GM12878 (cell line): ENCODE measurements at regions not wholly inside any gene's neighbourhood (a gene's known extent, or its start where the extent isn't known, plus 50 kb on each side); places are given as distances from the start of the nearest gene placed in this dataset.

ENCODE experiments used
- ATAC-seq: fragments of 200-7000 bp; cut with Tn5 transposase; 3 replicates; pipeline ENCODE4 v1.9.1; 2020; ENCODE audit warnings: mild to moderate bottlenecking, moderate library complexity
- BruUV-seq: library from RNA; stranded (reverse); fragments of 400-500 nt; replicated peaks from 2 replicates; lab custom pipeline; 2021; lab: Mats Ljungman, UMichigan
- CTCF ChIA-PET: fragments of 300-600 bp; sonication (Branson Sonifier 250); formaldehyde crosslinking; extraction: SDS; loops from one replicate; lab custom pipeline; 2021; ENCODE audit warnings: inconsistent platforms; lab: Yijun Ruan, JAX
- POLR2A ChIA-PET: fragments of 350-600 bp; formaldehyde crosslinking; extraction: SDS; loops from one replicate; lab custom pipeline; 2021; ENCODE audit warnings: inconsistent platforms; lab: Charles Lee
- RAD21 ChIA-PET: fragments of 300-600 bp; sonication (Branson Sonifier 250); formaldehyde crosslinking; loops from one replicate; lab custom pipeline; 2023; ENCODE audit warnings: antibody characterized with exemption; ENCODE audit not compliant: unreplicated experiment; lab: Charles Lee
- SMC1A ChIA-PET: fragments of 300-600 bp; sonication (Branson Sonifier 250); formaldehyde crosslinking; loops from one replicate; lab custom pipeline; 2023; ENCODE audit not compliant: unreplicated experiment, uncharacterized antibody; lab: Charles Lee
- DNase-seq: peaks from one replicate; pipeline ENCODE4 v3.0.0-alpha.2; 2011; ENCODE audit warnings: low read depth, low spot score
- FAIRE-seq: peaks from 3 replicates; lab custom pipeline; 2011; peaks lifted over from hg19 to GRCh38; lab: Jason Lieb, UNC
- H2AFZ ChIP-seq: 2 replicates; pipeline ENCODE4 v1.6.0; 2011; ENCODE audit warnings: low read depth, low read length, control low read depth; ENCODE audit not compliant: control insufficient read depth
- H3K27ac ChIP-seq: 2 replicates; pipeline ENCODE4 v1.5.1; 2011; ENCODE audit warnings: control low read depth; ENCODE audit not compliant: control insufficient read depth, insufficient read depth
- H3K27me3 ChIP-seq, 2 experiments: replicated peaks in 1 of 2; 2 replicates each; pipeline versions ENCODE4 v1.6.0 to v1.6.1; 2011; ENCODE audit warnings: low read length in 1 of 2; ENCODE audit not compliant: control insufficient read depth in 2 of 2, insufficient read depth in 2 of 2
- H3K36me3 ChIP-seq, 2 experiments: 2 replicates each; pipeline ENCODE4 v1.5.1; 2011; ENCODE audit warnings: low read length in 1 of 2; ENCODE audit not compliant: control insufficient read depth in 2 of 2, insufficient read depth in 2 of 2
- H3K4me1 ChIP-seq: 2 replicates; pipeline ENCODE4 v1.6.1; 2011; ENCODE audit warnings: mild to moderate bottlenecking, low read length, moderate library complexity, mixed read lengths; ENCODE audit not compliant: control insufficient read depth, insufficient read depth
- H3K4me2 ChIP-seq: 2 replicates; pipeline ENCODE4 v1.6.0; 2011; ENCODE audit warnings: control low read depth; ENCODE audit not compliant: control insufficient read depth, insufficient read depth
- H3K4me3 ChIP-seq: fragments of 200-600 bp; sonication (generic); 2 replicates; pipeline ENCODE4 v1.5.1; 2016
- H3K79me2 ChIP-seq: 2 replicates; pipeline ENCODE4 v1.6.0; 2011; ENCODE audit warnings: low read length; ENCODE audit not compliant: control insufficient read depth, insufficient read depth
- H3K9ac ChIP-seq: 2 replicates; pipeline ENCODE4 v1.8.0; 2011; ENCODE audit warnings: low read length, control low read depth, mixed read lengths; ENCODE audit not compliant: control insufficient read depth, insufficient read depth
- H3K9me3 ChIP-seq: replicated peaks from 3 replicates; pipeline ENCODE4 v1.5.1; 2011; ENCODE audit warnings: mild to moderate bottlenecking, low read length; ENCODE audit not compliant: control insufficient read depth, insufficient read depth
- H4K20me1 ChIP-seq: 2 replicates; pipeline ENCODE4 v1.6.0; 2011; ENCODE audit not compliant: control insufficient read depth, insufficient read depth
- CREB1 ChIP-seq: IDR thresholded peaks from 2 replicates; pipeline ENCODE4 v1.6.1; 2012; ENCODE audit warnings: low read depth, mild to moderate bottlenecking, inconsistent platforms
- IKZF2 ChIP-seq, 2 experiments: fragments of 450-650 bp; IDR thresholded peaks; 2 replicates each; pipeline ENCODE4 v1.6.1; 2017; ENCODE audit warnings: mild to moderate bottlenecking in 2 of 2, moderate library complexity in 2 of 2
- KAT2A ChIP-seq: conservative IDR thresholded peaks from 2 replicates; pipeline ENCODE4 v1.6.1; 2011; ENCODE audit warnings: low read depth, low read length; ENCODE audit not compliant: control insufficient read depth
- NFYB ChIP-seq: IDR thresholded peaks from 2 replicates; pipeline ENCODE4 v1.6.1; 2011; ENCODE audit warnings: low read depth, mild to moderate bottlenecking, low read length, improper control_type of control experiment, moderate library complexity; ENCODE audit not compliant: insufficient read depth
- NR2F1 ChIP-seq: fragments of 450-650 bp; conservative IDR thresholded peaks from 2 replicates; pipeline ENCODE4 v1.6.1; 2017; ENCODE audit warnings: mild to moderate bottlenecking
- PML ChIP-seq: IDR thresholded peaks from 2 replicates; pipeline ENCODE4 v1.6.1; 2012; ENCODE audit warnings: low read length, inconsistent platforms
- POLR2AphosphoS2 ChIP-seq: IDR thresholded peaks from 2 replicates; pipeline ENCODE4 v1.6.1; 2011; ENCODE audit warnings: low read depth, mild to moderate bottlenecking, low read length, improper control_type of control experiment, moderate library complexity
- SIN3A ChIP-seq: IDR thresholded peaks from 2 replicates; pipeline ENCODE4 v1.6.1; 2012; ENCODE audit warnings: low read depth, low read length, improper control_type of control experiment
- SREBF1 ChIP-seq: IDR thresholded peaks from 2 replicates; pipeline ENCODE4 v1.6.1; 2012; ENCODE audit warnings: mild to moderate bottlenecking, low read length
- TCF12 ChIP-seq: IDR thresholded peaks from 2 replicates; pipeline ENCODE4 v1.6.1; 2011; ENCODE audit warnings: low read depth, mild to moderate bottlenecking, low read length
- WGBS: methylation state at CpG from one replicate; pipeline ENCODE4 v1.1.6; 2016; ENCODE audit warnings: low lambda C conversion rate; ENCODE audit not compliant: insufficient replicate concordance, insufficient coverage; ENCODE audit errors: missing lambda C conversion rate; 5-methylcytosine and 5-hydroxymethylcytosine counted together
- in situ Hi-C: fragments of 300-500 bp; cut with MboI; formaldehyde crosslinking; loops from 9 replicates; pipeline ENCODE4 v1.14.3; 2018; ENCODE audit warnings: mixed read lengths
- intact Hi-C: fragments of 100-400 bp; cut with micrococcal nuclease; formaldehyde crosslinking; loops from one replicate; pipeline ENCODE4 v1.14.2; 2022; ENCODE audit not compliant: unreplicated experiment
- TF ChIP-seq, protein P1 (sequence below): fragments of 450-650 bp; formaldehyde crosslinking; IDR thresholded peaks from 2 replicates; pipeline ENCODE4 v1.4.0; 2022; ENCODE audit warnings: mild to moderate bottlenecking, moderate library complexity
- TF ChIP-seq, protein P2 (sequence below): fragments of 450-650 bp; IDR thresholded peaks from 2 replicates; pipeline ENCODE4 v1.6.1; 2016; ENCODE audit warnings: mild to moderate bottlenecking
- TF ChIP-seq, protein P3 (sequence below): fragments of 450-650 bp; IDR thresholded peaks from 2 replicates; pipeline ENCODE4 v1.6.1; 2018; ENCODE audit warnings: borderline replicate concordance, mild to moderate bottlenecking; ENCODE audit not compliant: partially characterized antibody
- TF ChIP-seq, protein P4 (sequence below), 3 experiments: IDR thresholded peaks in 2 of 3; conservative IDR thresholded peaks in 1 of 3; 2 replicates each; pipeline ENCODE4 v1.5.1; 2011; ENCODE audit warnings: low read depth in 3 of 3, low read length in 3 of 3, mild to moderate bottlenecking in 3 of 3, control low read depth in 2 of 3, moderate library complexity in 2 of 3, inconsistent platforms in 1 of 3, mixed read lengths in 1 of 3; ENCODE audit not compliant: control insufficient read depth in 2 of 3, insufficient read depth in 1 of 3; ENCODE audit errors: extremely low read depth in 1 of 3

DNA sequence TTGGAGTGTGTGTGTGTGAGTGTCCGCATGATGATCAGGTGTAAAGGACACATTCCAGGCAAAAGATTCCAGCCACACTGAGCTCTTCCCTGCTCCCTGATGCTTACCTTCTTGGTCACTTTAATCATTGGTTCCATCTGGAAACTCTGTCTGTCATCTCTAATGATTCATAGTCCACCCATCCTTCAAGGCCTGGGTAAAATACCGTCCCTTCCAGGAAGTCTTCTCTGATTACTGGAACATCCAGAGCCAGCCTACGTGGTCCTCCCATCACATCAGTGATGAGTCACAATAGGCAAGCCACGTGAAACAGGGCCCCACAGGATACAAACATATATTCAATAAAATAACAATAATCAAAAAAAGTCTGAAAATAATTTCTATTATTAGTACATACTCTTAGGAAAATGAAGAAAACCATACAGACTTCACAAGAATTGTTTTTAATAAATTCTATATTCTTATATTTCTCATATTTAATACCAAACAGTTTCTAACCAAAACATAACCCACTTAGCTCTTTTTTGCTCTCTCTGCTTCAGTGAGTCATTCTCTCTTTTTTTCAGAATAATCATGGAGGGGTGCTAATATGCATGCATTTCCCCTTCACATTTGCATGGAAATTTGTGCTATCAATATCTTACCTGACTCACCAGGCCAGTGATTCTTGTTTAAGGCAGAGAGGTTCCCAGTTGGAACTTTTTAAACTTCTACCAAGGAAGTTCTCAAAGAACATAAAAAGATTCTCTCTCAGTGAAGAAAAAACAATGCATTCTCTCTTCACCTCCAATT lies 263.2 kb downstream of the TOX3 start (continued):
- TF ChIP-seq, protein P1, sequence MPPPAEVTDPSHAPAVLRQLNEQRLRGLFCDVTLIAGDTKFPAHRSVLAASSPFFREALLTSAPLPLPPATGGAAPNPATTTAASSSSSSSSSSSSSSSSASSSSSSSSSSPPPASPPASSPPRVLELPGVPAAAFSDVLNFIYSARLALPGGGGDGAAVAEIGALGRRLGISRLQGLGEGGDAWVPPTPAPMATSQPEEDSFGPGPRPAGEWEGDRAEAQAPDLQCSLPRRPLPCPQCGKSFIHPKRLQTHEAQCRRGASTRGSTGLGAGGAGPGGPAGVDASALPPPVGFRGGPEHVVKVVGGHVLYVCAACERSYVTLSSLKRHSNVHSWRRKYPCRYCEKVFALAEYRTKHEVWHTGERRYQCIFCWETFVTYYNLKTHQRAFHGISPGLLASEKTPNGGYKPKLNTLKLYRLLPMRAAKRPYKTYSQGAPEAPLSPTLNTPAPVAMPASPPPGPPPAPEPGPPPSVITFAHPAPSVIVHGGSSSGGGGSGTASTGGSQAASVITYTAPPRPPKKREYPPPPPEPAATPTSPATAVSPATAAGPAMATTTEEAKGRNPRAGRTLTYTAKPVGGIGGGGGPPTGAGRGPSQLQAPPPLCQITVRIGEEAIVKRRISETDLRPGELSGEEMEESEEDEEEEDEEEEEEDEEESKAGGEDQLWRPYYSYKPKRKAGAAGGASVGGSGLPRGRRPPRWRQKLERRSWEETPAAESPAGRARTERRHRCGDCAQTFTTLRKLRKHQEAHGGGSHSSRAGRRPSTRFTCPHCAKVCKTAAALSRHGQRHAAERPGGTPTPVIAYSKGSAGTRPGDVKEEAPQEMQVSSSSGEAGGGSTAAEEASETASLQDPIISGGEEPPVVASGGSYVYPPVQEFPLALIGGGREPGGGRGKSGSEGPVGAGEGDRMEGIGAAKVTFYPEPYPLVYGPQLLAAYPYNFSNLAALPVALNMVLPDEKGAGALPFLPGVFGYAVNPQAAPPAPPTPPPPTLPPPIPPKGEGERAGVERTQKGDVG (CRISPR knock-in tag): no peak
- TF ChIP-seq NR2F1: no peak
- TF ChIP-seq POLR2AphosphoS2: no peak
- TF ChIP-seq, protein P2, sequence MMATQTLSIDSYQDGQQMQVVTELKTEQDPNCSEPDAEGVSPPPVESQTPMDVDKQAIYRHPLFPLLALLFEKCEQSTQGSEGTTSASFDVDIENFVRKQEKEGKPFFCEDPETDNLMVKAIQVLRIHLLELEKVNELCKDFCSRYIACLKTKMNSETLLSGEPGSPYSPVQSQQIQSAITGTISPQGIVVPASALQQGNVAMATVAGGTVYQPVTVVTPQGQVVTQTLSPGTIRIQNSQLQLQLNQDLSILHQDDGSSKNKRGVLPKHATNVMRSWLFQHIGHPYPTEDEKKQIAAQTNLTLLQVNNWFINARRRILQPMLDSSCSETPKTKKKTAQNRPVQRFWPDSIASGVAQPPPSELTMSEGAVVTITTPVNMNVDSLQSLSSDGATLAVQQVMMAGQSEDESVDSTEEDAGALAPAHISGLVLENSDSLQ: no peak

DNA sequence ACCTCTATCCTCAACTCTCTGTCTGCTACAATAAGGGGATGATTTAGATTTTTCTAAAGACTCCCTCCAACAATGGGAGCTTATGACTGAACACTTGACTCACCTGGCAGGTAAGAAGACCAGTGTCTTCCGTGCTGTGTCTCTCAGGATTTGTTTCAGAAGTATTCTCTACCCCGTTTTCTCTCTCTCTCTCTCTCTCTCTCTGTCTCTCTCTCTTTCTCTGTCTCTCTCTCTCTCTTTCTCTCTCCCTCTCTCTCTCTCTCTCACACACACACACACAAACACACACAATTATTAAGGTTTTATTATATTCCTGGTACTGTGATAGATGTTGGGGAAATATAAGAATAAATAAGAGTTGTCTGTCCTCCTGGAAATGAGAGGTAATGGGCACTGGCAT lies 263.9 kb downstream of the TOX3 start:
- in situ Hi-C loops (no loop called here), intact Hi-C loops (no loop called here)
- ChIA-PET POLR2A (no interaction called here), SMC1A (no interaction called here), RAD21 (no interaction called here), CTCF (no interaction called here)
- no peak overlapping the region for H3K27ac ChIP-seq
- no peaks in the 10 kb centered on the region; a peak in 1 of 4 replicates for H3K27me3 ChIP-seq
- BruUV-seq: no TSS peak
- no peaks in the 10 kb centered on the region for H3K9me3 ChIP-seq
- no peak overlapping the region for H3K4me3 ChIP-seq
- H4K20me1 ChIP-seq: no peaks in the 10 kb centered on the region
- H3K4me2 ChIP-seq: no peak overlapping the region
- H3K4me1 ChIP-seq: no peaks in the 10 kb centered on the region
- no peaks in the 10 kb centered on the region for H3K36me3 ChIP-seq
- 0% methylated on average over 2 of the region's 2 CpGs for WGBS
- no peaks in the 10 kb centered on the region for H3K79me2 ChIP-seq
- no peak overlapping the region for H2AFZ ChIP-seq
- FAIRE-seq: no peak
- H3K9ac ChIP-seq: no peak overlapping the region
- ATAC-seq: no peak
- DNase-seq: no peak
- no peak for TF ChIP-seq CREB1
- TF ChIP-seq KAT2A: no peak
- TF ChIP-seq SREBF1: no peak
- no peak for TF ChIP-seq PML
- TF ChIP-seq IKZF2 (IDR thresholded peaks at IDR 0.05): no peak
- no peak for TF ChIP-seq TCF12
- no peak for TF ChIP-seq SIN3A
- no peak for TF ChIP-seq NFYB
- TF ChIP-seq, protein P3, sequence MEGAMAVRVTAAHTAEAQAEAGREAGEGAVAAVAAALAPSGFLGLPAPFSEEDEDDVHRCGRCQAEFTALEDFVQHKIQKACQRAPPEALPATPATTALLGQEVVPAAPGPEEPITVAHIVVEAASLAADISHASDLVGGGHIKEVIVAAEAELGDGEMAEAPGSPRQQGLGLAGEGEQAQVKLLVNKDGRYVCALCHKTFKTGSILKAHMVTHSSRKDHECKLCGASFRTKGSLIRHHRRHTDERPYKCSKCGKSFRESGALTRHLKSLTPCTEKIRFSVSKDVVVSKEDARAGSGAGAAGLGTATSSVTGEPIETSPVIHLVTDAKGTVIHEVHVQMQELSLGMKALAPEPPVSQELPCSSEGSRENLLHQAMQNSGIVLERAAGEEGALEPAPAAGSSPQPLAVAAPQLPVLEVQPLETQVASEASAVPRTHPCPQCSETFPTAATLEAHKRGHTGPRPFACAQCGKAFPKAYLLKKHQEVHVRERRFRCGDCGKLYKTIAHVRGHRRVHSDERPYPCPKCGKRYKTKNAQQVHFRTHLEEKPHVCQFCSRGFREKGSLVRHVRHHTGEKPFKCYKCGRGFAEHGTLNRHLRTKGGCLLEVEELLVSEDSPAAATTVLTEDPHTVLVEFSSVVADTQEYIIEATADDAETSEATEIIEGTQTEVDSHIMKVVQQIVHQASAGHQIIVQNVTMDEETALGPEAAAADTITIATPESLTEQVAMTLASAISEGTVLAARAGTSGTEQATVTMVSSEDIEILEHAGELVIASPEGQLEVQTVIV: no peak
- TF ChIP-seq, protein P4, sequence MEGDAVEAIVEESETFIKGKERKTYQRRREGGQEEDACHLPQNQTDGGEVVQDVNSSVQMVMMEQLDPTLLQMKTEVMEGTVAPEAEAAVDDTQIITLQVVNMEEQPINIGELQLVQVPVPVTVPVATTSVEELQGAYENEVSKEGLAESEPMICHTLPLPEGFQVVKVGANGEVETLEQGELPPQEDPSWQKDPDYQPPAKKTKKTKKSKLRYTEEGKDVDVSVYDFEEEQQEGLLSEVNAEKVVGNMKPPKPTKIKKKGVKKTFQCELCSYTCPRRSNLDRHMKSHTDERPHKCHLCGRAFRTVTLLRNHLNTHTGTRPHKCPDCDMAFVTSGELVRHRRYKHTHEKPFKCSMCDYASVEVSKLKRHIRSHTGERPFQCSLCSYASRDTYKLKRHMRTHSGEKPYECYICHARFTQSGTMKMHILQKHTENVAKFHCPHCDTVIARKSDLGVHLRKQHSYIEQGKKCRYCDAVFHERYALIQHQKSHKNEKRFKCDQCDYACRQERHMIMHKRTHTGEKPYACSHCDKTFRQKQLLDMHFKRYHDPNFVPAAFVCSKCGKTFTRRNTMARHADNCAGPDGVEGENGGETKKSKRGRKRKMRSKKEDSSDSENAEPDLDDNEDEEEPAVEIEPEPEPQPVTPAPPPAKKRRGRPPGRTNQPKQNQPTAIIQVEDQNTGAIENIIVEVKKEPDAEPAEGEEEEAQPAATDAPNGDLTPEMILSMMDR (IDR thresholded peaks at IDR 0.05 in 2 of 3, conservative IDR thresholded peaks at IDR 0.05 in 1 of 3; ENCODE audit: control insufficient read depth in 2 of 3, extremely low read depth in 1 of 3, insufficient read depth in 1 of 3, low read depth in 3 of 3, low read length in 3 of 3): no peak
